GM12878 (cell line): ENCODE measurements at regions not wholly inside any gene's neighbourhood (a gene's known extent, or its start where the extent isn't known, plus 50 kb on each side); places are given as distances from the start of the nearest gene placed in this dataset.

Source experiments
- ATAC-seq: fragments of 200-7000 bp; cut with Tn5 transposase; 3 replicates; pipeline ENCODE4 v1.9.1; 2020; ENCODE audit warnings: mild to moderate bottlenecking, moderate library complexity
- BruUV-seq: library from RNA; stranded (reverse); fragments of 400-500 nt; replicated peaks from 2 replicates; lab custom pipeline; 2021; lab: Mats Ljungman, UMichigan
- CTCF ChIA-PET: fragments of 300-600 bp; sonication (Branson Sonifier 250); formaldehyde crosslinking; extraction: SDS; loops from one replicate; lab custom pipeline; 2021; ENCODE audit warnings: inconsistent platforms; lab: Yijun Ruan, JAX
- POLR2A ChIA-PET: fragments of 350-600 bp; formaldehyde crosslinking; extraction: SDS; loops from one replicate; lab custom pipeline; 2021; ENCODE audit warnings: inconsistent platforms; lab: Charles Lee
- RAD21 ChIA-PET: fragments of 300-600 bp; sonication (Branson Sonifier 250); formaldehyde crosslinking; loops from one replicate; lab custom pipeline; 2023; ENCODE audit warnings: antibody characterized with exemption; ENCODE audit not compliant: unreplicated experiment; lab: Charles Lee
- SMC1A ChIA-PET: fragments of 300-600 bp; sonication (Branson Sonifier 250); formaldehyde crosslinking; loops from one replicate; lab custom pipeline; 2023; ENCODE audit not compliant: unreplicated experiment, uncharacterized antibody; lab: Charles Lee
- DNase-seq: peaks from one replicate; pipeline ENCODE4 v3.0.0-alpha.2; 2011; ENCODE audit warnings: low read depth, low spot score
- FAIRE-seq: peaks from 3 replicates; lab custom pipeline; 2011; peaks lifted over from hg19 to GRCh38; lab: Jason Lieb, UNC
- H2AFZ ChIP-seq: 2 replicates; pipeline ENCODE4 v1.6.0; 2011; ENCODE audit warnings: low read depth, low read length, control low read depth; ENCODE audit not compliant: control insufficient read depth
- H3K27ac ChIP-seq: 2 replicates; pipeline ENCODE4 v1.5.1; 2011; ENCODE audit warnings: control low read depth; ENCODE audit not compliant: control insufficient read depth, insufficient read depth
- H3K27me3 ChIP-seq, 2 experiments: replicated peaks in 1 of 2; 2 replicates each; pipeline versions ENCODE4 v1.6.0 to v1.6.1; 2011; ENCODE audit warnings: low read length in 1 of 2; ENCODE audit not compliant: control insufficient read depth in 2 of 2, insufficient read depth in 2 of 2
- H3K36me3 ChIP-seq, 2 experiments: 2 replicates each; pipeline ENCODE4 v1.5.1; 2011; ENCODE audit warnings: low read length in 1 of 2; ENCODE audit not compliant: control insufficient read depth in 2 of 2, insufficient read depth in 2 of 2
- H3K4me1 ChIP-seq: 2 replicates; pipeline ENCODE4 v1.6.1; 2011; ENCODE audit warnings: mild to moderate bottlenecking, low read length, moderate library complexity, mixed read lengths; ENCODE audit not compliant: control insufficient read depth, insufficient read depth
- H3K4me2 ChIP-seq: 2 replicates; pipeline ENCODE4 v1.6.0; 2011; ENCODE audit warnings: control low read depth; ENCODE audit not compliant: control insufficient read depth, insufficient read depth
- H3K4me3 ChIP-seq: fragments of 200-600 bp; sonication (generic); 2 replicates; pipeline ENCODE4 v1.5.1; 2016
- H3K79me2 ChIP-seq: 2 replicates; pipeline ENCODE4 v1.6.0; 2011; ENCODE audit warnings: low read length; ENCODE audit not compliant: control insufficient read depth, insufficient read depth
- H3K9ac ChIP-seq: 2 replicates; pipeline ENCODE4 v1.8.0; 2011; ENCODE audit warnings: low read length, control low read depth, mixed read lengths; ENCODE audit not compliant: control insufficient read depth, insufficient read depth
- H3K9me3 ChIP-seq: replicated peaks from 3 replicates; pipeline ENCODE4 v1.5.1; 2011; ENCODE audit warnings: mild to moderate bottlenecking, low read length; ENCODE audit not compliant: control insufficient read depth, insufficient read depth
- H4K20me1 ChIP-seq: 2 replicates; pipeline ENCODE4 v1.6.0; 2011; ENCODE audit not compliant: control insufficient read depth, insufficient read depth
- BACH1 ChIP-seq: fragments of 450-650 bp; IDR thresholded peaks from 2 replicates; pipeline ENCODE4 v1.6.1; 2017; ENCODE audit warnings: mild to moderate bottlenecking, borderline replicate concordance
- BCLAF1 ChIP-seq: fragments of 450-650 bp; IDR thresholded peaks from 2 replicates; pipeline ENCODE4 v1.6.1; 2017; ENCODE audit warnings: antibody characterized with exemption, mild to moderate bottlenecking, moderate library complexity
- EGR1 ChIP-seq, 2 experiments: IDR thresholded peaks; 1 replicate in 1 of 2; 2 replicates in 1 of 2; pipeline ENCODE4 v1.6.1; 2011 to 2012; ENCODE audit warnings: low read depth in 2 of 2, low read length in 2 of 2, borderline replicate concordance in 1 of 2, mild to moderate bottlenecking in 1 of 2, moderate library complexity in 1 of 2
- NFYA ChIP-seq: IDR thresholded peaks from 2 replicates; pipeline ENCODE4 v1.6.1; 2011; ENCODE audit warnings: low read depth, mild to moderate bottlenecking, low read length, improper control_type of control experiment, borderline replicate concordance
- ZNF687 ChIP-seq: fragments of 450-650 bp; IDR thresholded peaks from 2 replicates; pipeline ENCODE4 v1.6.1; 2017; ENCODE audit warnings: mild to moderate bottlenecking, moderate library complexity
- WGBS: methylation state at CpG from one replicate; pipeline ENCODE4 v1.1.6; 2016; ENCODE audit warnings: low lambda C conversion rate; ENCODE audit not compliant: insufficient replicate concordance, insufficient coverage; ENCODE audit errors: missing lambda C conversion rate; 5-methylcytosine and 5-hydroxymethylcytosine counted together
- in situ Hi-C: fragments of 300-500 bp; cut with MboI; formaldehyde crosslinking; loops from 9 replicates; pipeline ENCODE4 v1.14.3; 2018; ENCODE audit warnings: mixed read lengths
- intact Hi-C: fragments of 100-400 bp; cut with micrococcal nuclease; formaldehyde crosslinking; loops from one replicate; pipeline ENCODE4 v1.14.2; 2022; ENCODE audit not compliant: unreplicated experiment

- H3K9ac ChIP-seq, result no peak overlapping the region
- ChIA-PET POLR2A (no interaction called here), RAD21 (no interaction called here), CTCF (no interaction called here), SMC1A (interaction anchor here (1.7 kb wide), 1 partner anchor 10 kb away, joined by 5 read pairs; no protein-coding TSS in a partner anchor)
- no peaks in the 10 kb centered on the region for H3K27me3 ChIP-seq
- H2AFZ ChIP-seq, result no peak overlapping the region
- no peaks in the 10 kb centered on the region; the same call in 2 of the 3 replicates for H3K9me3 ChIP-seq
- DNase-seq, result no peak
- 84% methylated on average over 12 of the region's 12 CpGs for WGBS
- H3K27ac ChIP-seq, result no peak overlapping the region
- H3K36me3 ChIP-seq, result no peaks in the 10 kb centered on the region
- FAIRE-seq, result no peak
- ATAC-seq, result no peak
- no peak overlapping the region for H3K4me3 ChIP-seq
- no peaks in the 10 kb centered on the region for H3K4me1 ChIP-seq
- no peaks in the 10 kb centered on the region for H4K20me1 ChIP-seq
- no peaks in the 10 kb centered on the region for H3K79me2 ChIP-seq
- no peak for TF ChIP-seq ZNF687
- no peak for TF ChIP-seq NFYA
- TF ChIP-seq EGR1 (IDR thresholded peaks at IDR 0.05; ENCODE audit: borderline replicate concordance in 1 of 2, low read depth in 2 of 2, low read length in 2 of 2), result no peak
- TF ChIP-seq BCLAF1, result no peak
- no peak for TF ChIP-seq BACH1
- in situ Hi-C loops, result no loop called here
- no TSS peak for BruUV-seq
- H3K4me2 ChIP-seq, result no peak overlapping the region
- intact Hi-C loops, result no loop called here
These were observed 275.9 kb upstream of the SOX4 start for GRCh38 chr6:21317642-21318041.
